ENCODE measurements at regions not wholly inside any gene's neighbourhood (a gene's known extent, or its start where the extent isn't known, plus 50 kb on each side); places are given as distances from the start of the nearest gene placed in this dataset.

GRCh38 chr18:6609666-6610264, 119.8 kb upstream of the ARHGAP28 start:
- no peak for DNase-seq (ENCODE audit: low spot score)

DNA sequence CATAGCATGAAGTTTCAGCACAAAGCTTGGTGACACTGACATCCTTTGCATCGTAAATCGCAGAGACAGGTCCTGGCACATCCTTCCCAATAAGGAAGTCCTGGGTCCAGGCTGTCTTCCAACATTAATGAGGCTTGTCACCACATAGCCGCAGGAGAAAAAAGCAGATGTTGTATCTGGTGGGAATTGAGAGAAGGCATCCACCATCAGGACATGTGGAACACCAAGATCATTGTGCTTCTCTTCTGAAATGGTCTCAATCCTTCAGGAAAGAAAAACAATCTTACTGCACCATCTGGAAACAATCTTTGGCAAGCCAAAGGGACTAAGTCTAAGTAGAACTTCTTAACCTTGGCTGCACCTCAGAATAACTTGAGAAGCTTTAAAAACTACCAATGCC, 119.0 kb upstream of the ARHGAP28 start:
- peak; percentile 20 for DNase-seq (ENCODE audit: low spot score)

- DNase-seq (ENCODE audit: low spot score): no peak
These were observed 115.9 kb upstream of the ARHGAP28 start for GRCh38 chr18:6613581-6613980.

- no peak for DNase-seq (ENCODE audit: low spot score)
These were observed 114.6 kb upstream of the ARHGAP28 start for GRCh38 chr18:6614952-6615351.

DNA sequence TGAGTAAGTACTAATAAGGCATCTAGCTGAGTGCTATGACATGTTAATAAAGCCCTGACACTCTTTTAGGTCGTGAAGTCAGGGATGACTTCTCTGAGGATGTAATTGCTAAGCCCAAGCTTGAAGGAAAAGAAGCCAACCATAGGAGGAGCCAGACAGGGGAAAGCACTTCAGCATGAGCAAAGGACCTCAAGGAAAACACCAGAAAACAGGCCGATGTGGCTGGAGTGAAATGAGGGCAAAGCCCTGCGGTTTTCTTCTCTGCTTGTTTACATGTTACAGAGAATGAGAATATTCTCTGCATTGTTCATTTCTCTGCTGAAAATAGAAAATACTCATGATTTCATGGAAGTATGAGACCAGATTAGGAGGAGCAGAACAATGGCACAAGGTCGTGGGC, 112.5 kb upstream of the ARHGAP28 start:
- DNase-seq (ENCODE audit: low spot score): peak; percentile 26

DNA sequence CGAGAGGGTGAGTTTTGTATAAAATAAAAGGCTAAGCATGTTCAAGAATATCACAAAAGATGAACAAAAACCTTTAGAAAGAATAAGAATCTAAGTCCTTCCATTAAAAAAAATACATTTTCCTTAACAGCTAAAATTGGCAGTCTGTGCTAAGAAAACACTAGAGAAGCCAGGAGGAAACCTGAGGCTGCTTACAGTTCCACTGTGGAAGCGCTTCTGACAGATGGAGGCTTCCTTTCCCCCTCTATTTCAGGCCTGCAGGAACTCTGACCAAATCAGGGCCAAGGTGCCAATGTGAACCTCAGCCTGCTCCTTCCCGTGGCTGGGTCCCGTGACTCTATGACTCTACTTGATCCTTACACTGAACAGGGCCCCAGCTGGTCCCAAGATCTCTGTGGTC, 108.1 kb upstream of the ARHGAP28 start:
- DNase-seq (ENCODE audit: low spot score): no peak

GRCh38 chr18:6623278-6623677, 106.2 kb upstream of the ARHGAP28 start:
- DNase-seq (ENCODE audit: low spot score): no peak

DNA sequence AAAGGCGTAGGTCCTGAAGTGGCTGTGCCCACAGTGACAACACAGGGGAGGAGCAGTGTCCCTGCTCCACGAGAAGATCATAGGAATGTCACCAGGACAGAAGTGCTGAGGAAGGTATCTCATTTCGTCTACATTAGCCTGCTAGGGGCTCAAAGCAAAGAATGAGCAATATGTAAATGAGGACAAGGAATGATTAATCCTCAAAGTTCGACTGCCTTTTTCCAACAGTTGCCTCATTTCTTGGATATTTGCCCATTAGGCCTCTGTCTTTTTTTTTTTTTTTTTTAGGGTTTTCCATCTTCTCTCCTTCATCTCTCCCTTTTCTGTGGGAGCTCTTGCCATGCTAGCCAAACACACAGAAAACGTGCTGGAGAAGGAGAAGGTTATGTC, 105.2 kb upstream of the ARHGAP28 start:
- DNase-seq (ENCODE audit: low spot score): peak; percentile 70

DNA sequence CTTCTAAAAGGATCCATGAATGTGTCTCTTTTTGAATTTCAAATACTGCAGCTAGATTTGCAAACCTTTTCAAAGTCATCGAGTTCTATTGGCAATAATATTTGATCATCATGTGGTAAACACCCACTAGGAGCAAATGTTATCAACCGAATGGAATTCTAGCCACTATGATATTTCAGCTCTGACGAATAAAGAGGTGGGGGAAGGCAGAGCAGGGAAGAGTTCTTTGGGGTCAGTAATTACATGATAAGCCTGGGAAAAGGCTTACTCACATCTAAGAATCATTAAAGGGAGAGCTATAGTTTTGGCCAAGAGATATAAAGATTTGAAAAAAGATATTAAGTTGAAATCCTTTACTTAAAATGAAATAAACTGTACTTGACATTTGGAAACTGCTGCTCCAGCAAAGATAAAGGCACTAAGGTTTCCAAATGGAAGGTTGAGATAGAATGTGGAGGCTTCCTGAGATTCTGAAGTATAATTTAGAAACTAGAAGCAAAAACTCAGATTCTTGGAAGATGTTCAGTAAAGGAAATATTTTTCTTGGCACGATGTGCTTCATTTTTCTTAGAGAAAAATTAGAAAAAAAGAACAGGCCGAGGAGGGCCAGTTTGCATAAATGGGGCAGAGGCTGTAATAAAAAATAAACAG, 104.7 kb upstream of the ARHGAP28 start:
- peak; percentile 31 for DNase-seq (ENCODE audit: low spot score)

GRCh38 chr18:6625481-6625880, 104.0 kb upstream of the ARHGAP28 start:
- DNase-seq (ENCODE audit: low spot score): no peak

GRCh38 chr18:6626457-6626856, 103.1 kb upstream of the ARHGAP28 start:
- DNase-seq (ENCODE audit: low spot score): no peak

DNA sequence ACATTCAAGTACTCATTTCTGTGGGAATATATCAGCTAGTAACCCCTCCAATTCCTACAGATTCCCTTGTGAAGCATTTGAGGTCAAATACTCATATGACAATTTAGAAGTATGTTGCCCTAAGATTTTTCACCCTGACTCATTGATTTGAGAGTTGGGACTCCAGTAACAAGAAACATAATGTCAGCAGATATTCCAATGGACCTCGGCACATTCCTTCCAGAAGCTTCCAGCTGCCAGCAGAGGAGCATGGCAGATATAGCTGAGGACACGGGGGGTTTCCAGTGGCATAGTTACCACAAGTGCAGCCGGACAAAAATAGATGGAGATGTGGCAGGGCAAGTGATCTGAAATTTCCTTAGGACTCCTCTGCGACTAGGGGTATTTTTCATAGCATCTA, 101.9 kb upstream of the ARHGAP28 start:
- DNase-seq (ENCODE audit: low spot score): peak; percentile 21

DNA sequence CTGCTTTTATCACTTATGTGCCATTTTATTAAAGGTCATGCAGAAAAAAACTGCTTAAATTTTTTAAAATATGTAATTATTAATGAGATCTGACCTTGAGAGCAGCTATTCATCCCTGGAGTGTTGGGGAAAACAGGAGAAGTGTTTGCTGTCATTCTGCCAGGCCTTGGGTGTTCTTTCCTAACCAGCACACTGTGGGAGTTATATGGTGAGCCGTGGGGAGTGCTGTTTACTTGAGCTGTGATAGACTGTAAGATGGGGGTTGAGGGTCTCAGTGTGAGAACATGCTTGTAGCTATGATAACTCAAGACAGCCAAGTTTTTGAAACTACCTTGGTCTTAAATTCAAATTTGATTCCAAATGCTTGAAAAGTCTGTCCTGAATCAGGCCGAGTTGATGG, 101.3 kb upstream of the ARHGAP28 start:
- no peak for DNase-seq (ENCODE audit: low spot score)

DNA sequence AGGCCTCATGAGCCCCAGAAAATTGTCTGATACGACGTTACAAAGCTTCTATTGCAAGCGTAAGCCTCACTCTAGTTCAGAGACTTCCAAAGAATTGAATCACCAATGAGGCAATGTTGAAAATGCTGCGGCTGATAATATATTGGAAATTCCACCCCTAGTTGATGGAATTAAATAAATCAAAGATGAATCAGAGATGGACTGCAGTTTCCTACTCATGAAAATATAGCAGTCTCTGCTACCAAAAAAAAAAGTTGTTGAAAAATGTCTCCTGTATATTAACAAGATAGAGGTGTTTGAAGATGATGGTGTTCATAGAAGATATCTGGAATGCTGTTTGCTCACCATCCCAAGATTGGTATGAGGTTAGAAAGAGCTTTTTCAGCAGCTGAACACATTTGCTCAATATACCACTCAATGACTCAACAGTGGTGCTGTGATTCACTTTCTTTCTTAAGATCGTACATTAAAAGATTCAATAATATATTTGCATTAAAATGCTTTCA, 99.8 kb upstream of the ARHGAP28 start:
- peak; percentile 50 for DNase-seq (ENCODE audit: low spot score)

DNA sequence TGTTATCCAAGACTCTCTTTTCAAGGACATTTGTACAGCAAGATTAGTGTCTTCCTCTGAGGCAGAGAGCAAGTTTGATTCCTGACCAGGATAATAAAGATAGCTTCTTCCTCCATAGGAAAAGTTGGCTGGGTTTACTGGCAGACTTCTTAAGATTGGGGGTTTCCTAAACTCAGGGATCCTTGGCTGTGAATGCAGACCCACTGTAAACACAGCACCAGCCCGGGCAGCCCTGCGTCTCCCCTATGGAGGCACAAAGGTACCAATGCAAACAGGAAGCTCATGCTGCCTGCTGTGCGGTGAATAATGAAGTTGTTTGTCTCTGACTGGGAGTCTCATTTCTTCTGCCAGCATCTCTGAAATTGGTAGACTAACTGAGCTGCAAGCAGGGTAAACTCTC, 96.2 kb upstream of the ARHGAP28 start:
- DNase-seq (ENCODE audit: low spot score): no peak

- DNase-seq (ENCODE audit: low spot score): no peak
These were observed 93.4 kb upstream of the ARHGAP28 start for GRCh38 chr18:6636091-6636490.

DNA sequence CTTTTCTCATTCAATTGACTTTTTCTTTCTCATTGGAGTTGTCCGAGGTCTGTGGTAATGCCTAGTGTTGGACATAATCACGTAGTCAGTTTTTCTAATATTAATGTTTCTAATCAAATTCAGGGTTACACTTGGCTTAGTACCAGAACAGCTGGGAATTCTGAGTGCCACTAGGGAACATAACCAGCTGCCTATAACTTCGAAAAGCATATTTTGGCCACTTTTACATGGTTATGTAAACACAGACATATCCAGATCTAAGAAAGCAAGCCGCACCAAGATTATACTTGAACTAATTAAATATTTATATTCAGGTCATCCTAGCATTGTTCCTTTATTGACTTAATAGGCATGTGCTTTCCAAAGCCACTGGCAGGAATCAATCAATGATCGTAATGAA, 91.1 kb upstream of the ARHGAP28 start:
- no peak for DNase-seq (ENCODE audit: low spot score)

DNA sequence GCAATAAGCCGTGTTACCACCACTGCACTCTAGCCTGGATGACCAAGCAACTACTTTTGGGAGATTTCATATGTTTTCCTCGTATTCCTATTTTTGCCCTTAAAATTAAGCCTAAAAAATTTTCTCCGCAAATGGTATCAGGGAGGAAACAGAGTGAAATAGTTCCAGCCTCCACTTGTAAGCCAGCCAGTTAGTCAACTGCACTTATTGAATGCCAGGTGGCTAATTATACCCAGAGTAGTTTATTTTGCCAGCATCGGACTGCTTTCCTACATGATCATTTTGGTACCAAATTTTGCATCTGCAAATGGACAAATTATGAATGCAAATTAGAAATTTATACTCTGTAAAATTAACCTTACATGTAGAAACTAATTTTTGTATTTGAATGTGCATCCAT, 90.2 kb upstream of the ARHGAP28 start:
- DNase-seq (ENCODE audit: low spot score): no peak

DNA sequence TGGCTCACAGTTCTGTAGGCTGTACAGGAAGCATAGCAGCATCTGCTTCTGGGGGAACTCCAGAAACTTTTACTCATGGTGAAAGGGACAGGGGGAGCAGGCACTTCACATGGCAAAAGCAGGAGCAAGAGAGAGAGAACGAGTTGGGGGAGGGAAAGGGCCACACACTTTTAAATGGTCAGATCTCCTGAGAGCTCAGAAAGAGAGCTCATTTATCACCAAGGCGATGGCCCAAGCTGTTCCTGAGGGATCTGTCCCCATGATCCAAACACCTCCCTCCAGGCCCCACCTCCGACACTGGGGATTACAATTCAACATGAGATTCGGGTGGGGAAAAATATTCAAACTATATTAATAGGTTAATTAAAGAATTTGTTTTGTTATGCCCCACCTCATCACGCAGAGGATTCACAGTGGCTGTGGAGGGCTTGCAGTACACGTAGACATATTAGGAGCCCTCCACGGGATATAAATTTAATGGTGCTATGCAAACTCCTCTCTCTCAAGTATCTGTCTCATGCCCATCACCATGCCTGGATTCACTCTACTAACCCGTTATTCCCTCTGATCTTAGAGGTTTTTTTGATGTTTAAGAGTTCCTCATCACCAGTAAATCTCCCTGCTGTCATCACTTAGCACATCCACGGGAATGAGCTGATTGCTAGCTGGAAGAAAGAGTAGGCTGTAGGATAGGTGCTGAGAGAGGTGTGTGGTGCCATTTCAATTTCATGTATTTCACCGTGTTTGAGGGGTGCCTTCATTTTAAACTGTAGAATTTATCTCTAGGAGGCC, 84.5 kb upstream of the ARHGAP28 start:
- no peak for DNase-seq (ENCODE audit: low spot score)

- DNase-seq (ENCODE audit: low spot score): no peak
These were observed 82.7 kb upstream of the ARHGAP28 start for GRCh38 chr18:6646801-6647200.

DNA sequence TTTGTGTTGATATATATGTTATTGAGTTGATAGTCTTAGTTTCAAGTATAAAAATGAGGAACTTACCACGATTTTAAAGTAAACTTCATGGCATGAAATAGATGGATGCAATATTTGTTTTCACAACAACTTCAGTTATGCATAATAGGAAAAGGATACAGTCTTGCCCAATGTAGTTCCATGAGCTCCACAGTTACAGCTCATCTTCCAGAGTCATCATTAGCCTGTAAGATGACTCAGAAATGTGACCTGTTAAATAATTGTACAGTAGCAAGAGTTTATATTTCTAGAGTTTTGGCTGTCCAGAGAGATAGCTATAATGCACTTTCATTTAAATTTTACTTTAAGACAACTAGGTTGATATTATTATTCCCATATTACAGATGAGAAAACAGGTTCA, 80.9 kb upstream of the ARHGAP28 start:
- DNase-seq (ENCODE audit: low spot score): peak; percentile 19

DNA sequence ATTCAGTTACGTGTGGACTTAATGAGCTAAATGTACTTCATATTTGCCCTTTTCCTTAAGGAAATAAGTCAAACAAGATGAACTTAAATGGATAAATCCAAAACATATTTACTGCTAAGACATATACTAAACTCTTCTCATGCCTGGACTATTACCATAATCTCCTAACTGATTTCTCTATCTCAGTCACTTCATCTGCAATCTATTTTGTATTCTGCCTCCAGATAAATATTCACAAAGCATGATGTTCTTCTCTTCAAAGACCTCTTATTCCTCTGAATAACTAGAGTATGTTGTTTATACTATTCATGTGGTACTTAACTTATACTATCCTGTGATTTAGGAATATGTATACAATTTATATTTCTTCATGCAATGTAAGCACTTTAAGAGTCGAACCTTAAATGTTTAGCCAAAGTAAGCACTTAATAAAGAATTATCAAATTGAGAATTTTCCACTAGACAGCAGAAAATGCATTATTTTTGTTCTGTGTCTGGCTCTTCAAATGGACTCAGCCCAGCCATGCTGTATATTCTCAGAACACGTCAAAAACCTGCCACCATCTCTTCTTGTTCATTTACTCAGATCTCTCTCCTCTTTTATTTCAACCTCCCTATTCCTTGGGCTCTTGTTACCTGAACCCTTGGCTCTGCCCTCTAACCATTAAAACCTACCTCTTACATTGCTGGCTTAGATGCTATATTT, 79.9 kb upstream of the ARHGAP28 start:
- DNase-seq (ENCODE audit: low spot score): no peak

GRCh38 chr18:6650127-6650507, 79.4 kb upstream of the ARHGAP28 start:
- DNase-seq (ENCODE audit: low spot score): no peak
